DND-41 (cell line): ENCODE measurements at regions not wholly inside any gene's neighbourhood (a gene's known extent, or its start where the extent isn't known, plus 50 kb on each side); places are given as distances from the start of the nearest gene placed in this dataset.

Experiments
- EZH2 ChIP-seq: IDR thresholded peaks from 3 replicates; pipeline ENCODE4 v1.6.1; 2012; ENCODE audit warnings: borderline replicate concordance, low read depth, mild to moderate bottlenecking, moderate library complexity, low read length, inconsistent platforms; ENCODE audit not compliant: severe bottlenecking
- TF ChIP-seq, protein P1 (sequence below): IDR thresholded peaks from 2 replicates; pipeline ENCODE4 v1.5.1; 2012; ENCODE audit warnings: borderline replicate concordance, low read length, moderate library complexity, mild to moderate bottlenecking; ENCODE audit not compliant: poor library complexity, severe bottlenecking; ENCODE audit errors: extremely low read depth

DNA sequence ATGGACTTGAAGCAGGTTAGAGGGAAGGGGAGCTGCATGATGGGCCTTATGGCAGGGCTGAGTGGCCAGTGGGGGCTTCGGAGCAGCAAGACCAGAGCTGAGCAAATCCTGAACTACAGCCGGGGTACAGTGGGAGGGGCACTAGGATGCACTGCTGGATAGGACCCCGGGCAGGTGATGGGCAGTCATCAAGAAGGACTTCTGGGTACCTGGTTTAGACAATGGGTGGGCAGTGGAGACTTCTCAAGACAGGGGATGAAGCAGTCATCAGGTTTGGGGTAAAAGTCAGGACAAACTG lies 507.4 kb upstream of the MYT1L start:
- TF ChIP-seq, protein P1, sequence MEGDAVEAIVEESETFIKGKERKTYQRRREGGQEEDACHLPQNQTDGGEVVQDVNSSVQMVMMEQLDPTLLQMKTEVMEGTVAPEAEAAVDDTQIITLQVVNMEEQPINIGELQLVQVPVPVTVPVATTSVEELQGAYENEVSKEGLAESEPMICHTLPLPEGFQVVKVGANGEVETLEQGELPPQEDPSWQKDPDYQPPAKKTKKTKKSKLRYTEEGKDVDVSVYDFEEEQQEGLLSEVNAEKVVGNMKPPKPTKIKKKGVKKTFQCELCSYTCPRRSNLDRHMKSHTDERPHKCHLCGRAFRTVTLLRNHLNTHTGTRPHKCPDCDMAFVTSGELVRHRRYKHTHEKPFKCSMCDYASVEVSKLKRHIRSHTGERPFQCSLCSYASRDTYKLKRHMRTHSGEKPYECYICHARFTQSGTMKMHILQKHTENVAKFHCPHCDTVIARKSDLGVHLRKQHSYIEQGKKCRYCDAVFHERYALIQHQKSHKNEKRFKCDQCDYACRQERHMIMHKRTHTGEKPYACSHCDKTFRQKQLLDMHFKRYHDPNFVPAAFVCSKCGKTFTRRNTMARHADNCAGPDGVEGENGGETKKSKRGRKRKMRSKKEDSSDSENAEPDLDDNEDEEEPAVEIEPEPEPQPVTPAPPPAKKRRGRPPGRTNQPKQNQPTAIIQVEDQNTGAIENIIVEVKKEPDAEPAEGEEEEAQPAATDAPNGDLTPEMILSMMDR: no peak
- no peak for TF ChIP-seq EZH2
